Left lung (tissue), 4 donors: ENCODE measurements at regions not wholly inside any gene's neighbourhood (a gene's known extent, or its start where the extent isn't known, plus 50 kb on each side); places are given as distances from the start of the nearest gene placed in this dataset.

ENCODE experiments used
- ATAC-seq: fragments of 200-7000 bp; cut with Tn5 transposase; one replicate; pipeline ENCODE4 v1.9.1; 2020; ENCODE audit warnings: moderate library complexity
- DNase-seq, 4 donors: peaks; one replicate each; pipeline ENCODE4 v3.0.0-alpha.2; 2013 to 2020
- H3K27ac ChIP-seq, 2 donors: fragments of 200-600 bp; sonication (generic) in 1 of 2; one replicate each; pipeline versions ENCODE4 v1.5.0 to v1.8.0; 2020 to 2021
- H3K27me3 ChIP-seq, 2 donors: fragments of 200-600 bp; sonication (generic) in 1 of 2; one replicate each; pipeline versions ENCODE4 v1.5.0 to v1.8.0; 2020 to 2021
- H3K36me3 ChIP-seq, 2 donors: fragments of 200-600 bp; sonication (generic) in 1 of 2; one replicate each; pipeline versions ENCODE4 v1.5.0 to v1.8.0; 2020 to 2021
- H3K4me1 ChIP-seq, 2 donors: fragments of 200-600 bp; one replicate each; pipeline ENCODE4 v1.8.0; 2021
- H3K4me3 ChIP-seq, 2 donors: fragments of 200-600 bp; sonication (generic) in 1 of 2; one replicate each; pipeline versions ENCODE4 v1.5.0 to v1.8.0; 2020 to 2021; ENCODE audit warnings: mild to moderate bottlenecking in 1 of 2
- H3K9me3 ChIP-seq, 2 donors: fragments of 200-600 bp; sonication (generic) in 1 of 2; one replicate each; pipeline versions ENCODE4 v1.5.0 to v1.8.0; 2020 to 2021
- intact Hi-C, 2 donors: fragments of 100-400 bp; cut with DNase I; formaldehyde crosslinking; loops; one replicate each; pipeline versions ENCODE4 v1.11.2 to v1.14.2; 2022
- TF ChIP-seq, protein P1 (sequence below), 2 donors: fragments of 200-600 bp; sonication (generic) in 1 of 2; IDR thresholded peaks; one replicate each; pipeline versions ENCODE4 v1.5.0 to v1.8.0; 2021; ENCODE audit warnings: antibody characterized with exemption in 2 of 2
- donor health status: DM: no; HTN: yes; CAD: no.
- donor health status: DM: no; HTN: no; CAD: no.

DNA sequence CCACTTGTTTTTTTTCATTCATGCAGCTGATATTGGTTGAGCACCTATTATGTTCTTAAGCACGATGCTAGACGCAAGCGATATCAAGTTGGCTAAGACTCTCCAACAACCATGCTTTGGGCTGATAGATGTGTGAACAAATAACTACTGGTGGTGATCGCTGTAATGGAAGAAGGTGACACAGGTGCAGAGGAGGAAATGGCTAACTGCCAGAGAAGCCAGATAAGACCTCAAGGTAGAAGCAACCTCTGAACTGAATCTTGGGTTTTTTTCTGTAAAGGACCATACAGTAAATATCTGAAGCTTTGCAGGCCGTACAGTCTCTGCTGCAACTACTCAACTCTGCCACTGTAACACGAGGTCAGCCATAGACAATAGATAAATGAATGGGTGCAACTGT is 97.9 kb downstream of the C17orf67 start:
- Histone ChIP-seq H3K27me3 (no peaks in the 10 kb centered on the region), H3K4me3 (no peak overlapping the region), H3K36me3 (no peaks in the 10 kb centered on the region), H3K4me1 (no peaks in the 10 kb centered on the region), H3K27ac (no peak overlapping the region), H3K9me3 (no peaks in the 10 kb centered on the region)
- intact Hi-C loops, result no loop called here
- TF ChIP-seq, protein P1, sequence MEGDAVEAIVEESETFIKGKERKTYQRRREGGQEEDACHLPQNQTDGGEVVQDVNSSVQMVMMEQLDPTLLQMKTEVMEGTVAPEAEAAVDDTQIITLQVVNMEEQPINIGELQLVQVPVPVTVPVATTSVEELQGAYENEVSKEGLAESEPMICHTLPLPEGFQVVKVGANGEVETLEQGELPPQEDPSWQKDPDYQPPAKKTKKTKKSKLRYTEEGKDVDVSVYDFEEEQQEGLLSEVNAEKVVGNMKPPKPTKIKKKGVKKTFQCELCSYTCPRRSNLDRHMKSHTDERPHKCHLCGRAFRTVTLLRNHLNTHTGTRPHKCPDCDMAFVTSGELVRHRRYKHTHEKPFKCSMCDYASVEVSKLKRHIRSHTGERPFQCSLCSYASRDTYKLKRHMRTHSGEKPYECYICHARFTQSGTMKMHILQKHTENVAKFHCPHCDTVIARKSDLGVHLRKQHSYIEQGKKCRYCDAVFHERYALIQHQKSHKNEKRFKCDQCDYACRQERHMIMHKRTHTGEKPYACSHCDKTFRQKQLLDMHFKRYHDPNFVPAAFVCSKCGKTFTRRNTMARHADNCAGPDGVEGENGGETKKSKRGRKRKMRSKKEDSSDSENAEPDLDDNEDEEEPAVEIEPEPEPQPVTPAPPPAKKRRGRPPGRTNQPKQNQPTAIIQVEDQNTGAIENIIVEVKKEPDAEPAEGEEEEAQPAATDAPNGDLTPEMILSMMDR (IDR thresholded peaks at IDR 0.05), result no peak
- DNase-seq (no peak), ATAC-seq (no peak)

DNA sequence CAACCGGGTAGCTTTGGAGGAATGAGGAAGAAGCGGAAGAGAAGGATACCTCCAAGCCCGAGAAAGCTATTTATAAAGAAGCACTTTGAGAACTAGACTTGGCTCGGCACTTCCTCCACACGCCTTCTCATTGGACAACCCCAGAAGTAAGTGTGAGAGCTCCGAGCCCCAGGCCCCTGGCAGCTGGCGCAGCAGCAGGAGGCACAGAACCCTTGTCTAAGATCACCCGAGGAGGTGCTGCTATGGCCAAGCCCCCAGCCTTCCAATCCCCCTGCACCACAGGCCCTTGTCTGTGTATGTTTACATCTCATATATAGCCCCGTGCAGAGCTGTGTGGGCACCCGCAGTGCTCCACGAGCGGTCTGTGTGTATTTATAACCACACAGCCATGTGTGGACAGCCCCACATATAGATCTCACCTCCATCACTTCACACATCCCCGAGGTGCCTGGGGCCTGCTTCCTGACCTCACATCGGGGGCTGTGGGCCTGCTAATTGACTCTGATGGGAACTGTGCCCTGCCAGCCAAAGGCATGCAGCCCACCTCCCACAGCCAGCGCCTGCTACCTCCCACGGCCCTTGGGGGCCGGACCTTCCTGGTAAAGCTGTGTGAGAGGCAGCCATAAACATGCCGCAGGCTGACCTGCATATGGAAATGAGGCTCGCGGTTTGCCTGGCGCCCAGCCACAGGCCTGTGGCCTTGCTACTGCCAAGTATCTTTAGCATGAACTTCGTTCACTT is 96.1 kb downstream of the C17orf67 start:
- TF ChIP-seq, protein P1 (IDR thresholded peaks at IDR 0.05), result no peak
- ATAC-seq, result no peak
- DNase-seq, result peak in 1 of 4 donors; percentile 37
- H3K27ac ChIP-seq, result no peak overlapping the region
- H3K9me3 ChIP-seq, result no peaks in the 10 kb centered on the region
- intact Hi-C loops, result no loop called here
- no peaks in the 10 kb centered on the region for H3K27me3 ChIP-seq
- H3K4me3 ChIP-seq, result no peak overlapping the region
- no peaks in the 10 kb centered on the region for H3K4me1 ChIP-seq
- H3K36me3 ChIP-seq, result no peaks in the 10 kb centered on the region

DNA sequence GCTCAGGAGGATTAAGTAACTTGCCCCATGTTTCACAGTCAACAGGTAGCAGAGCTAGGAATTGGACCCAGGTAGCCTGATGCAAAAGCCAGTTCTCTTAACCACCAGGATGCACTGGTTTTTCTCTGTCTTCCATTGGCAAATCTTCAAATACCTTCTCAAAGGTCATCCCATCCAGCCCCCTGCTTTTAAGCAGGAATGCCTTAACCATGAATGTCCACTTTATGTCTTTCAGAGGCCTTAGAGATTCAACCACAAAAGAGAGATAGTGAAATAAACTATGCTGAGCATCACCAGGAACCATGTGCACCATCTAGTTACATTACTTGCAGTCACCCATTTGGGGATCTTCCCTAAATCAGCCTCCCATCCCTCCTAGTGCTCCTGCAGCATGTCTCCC is 94.3 kb downstream of the C17orf67 start:
- Histone ChIP-seq H3K4me1 (no peaks in the 10 kb centered on the region), H3K27ac (no peak overlapping the region), H3K36me3 (no peaks in the 10 kb centered on the region), H3K4me3 (no peak overlapping the region), H3K27me3 (no peaks in the 10 kb centered on the region), H3K9me3 (peaks cover 0 to 1% of the 10 kb centered on the region in 2 donors)
- DNase-seq, result no peak
- intact Hi-C loops, result no loop called here
- TF ChIP-seq, protein P1 (IDR thresholded peaks at IDR 0.05), result no peak
- ATAC-seq, result no peak

DNA sequence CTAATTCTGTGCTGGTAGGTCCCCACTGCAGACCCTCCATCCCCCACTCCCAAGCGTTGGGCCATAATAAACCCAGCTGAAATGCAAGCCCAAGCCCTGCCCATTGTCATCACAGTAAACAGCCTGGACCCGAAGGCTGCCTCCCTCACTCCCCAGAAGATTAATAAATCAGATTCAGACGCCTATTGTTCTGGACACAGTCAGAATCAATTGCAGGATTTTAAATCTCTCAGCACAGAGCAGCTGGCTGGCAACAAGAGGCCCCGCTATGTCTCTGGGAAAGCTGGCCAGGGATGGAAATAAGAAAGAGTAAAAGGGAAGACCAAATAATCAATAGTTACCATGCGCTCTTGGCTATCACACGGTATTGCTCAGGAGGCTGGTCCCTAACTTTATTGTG is 93.9 kb downstream of the C17orf67 start:
- Histone ChIP-seq H3K27me3 (no peaks in the 10 kb centered on the region), H3K27ac (no peak overlapping the region), H3K36me3 (no peaks in the 10 kb centered on the region), H3K4me3 (no peak overlapping the region), H3K4me1 (no peaks in the 10 kb centered on the region), H3K9me3 (peaks cover 0 to 5% of the 10 kb centered on the region in 2 donors)
- no peak for DNase-seq
- TF ChIP-seq, protein P1 (IDR thresholded peaks at IDR 0.05), result no peak
- intact Hi-C loops, result no loop called here
- no peak for ATAC-seq

DNA sequence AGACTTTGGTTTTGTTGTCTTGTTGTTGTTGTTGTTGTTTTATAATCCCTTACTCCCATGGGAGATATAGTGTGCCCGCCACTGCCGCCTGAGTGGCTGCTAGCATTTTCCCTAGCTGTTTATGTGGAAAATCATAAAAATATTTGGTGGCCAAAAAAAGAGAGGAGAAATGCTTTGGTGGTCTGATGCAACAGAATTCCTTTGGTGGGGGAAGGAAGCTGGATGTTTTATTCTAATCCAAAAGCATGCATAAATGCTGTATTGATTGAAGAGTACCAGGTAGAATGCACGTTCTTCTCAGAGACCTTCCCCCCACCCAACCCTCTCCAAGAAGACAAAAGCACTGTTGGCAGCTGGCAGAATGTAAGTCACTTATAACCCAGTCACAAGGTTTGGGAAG is 93.2 kb downstream of the C17orf67 start:
- H3K4me1 ChIP-seq, result no peaks in the 10 kb centered on the region
- ATAC-seq, result no peak
- intact Hi-C loops, result no loop called here

More for the DNA sequence above, 93.2 kb downstream of the C17orf67 start:
- Histone ChIP-seq H3K27me3 (no peaks in the 10 kb centered on the region), H3K9me3 (peaks cover 0 to 8% of the 10 kb centered on the region in 2 donors), H3K36me3 (no peaks in the 10 kb centered on the region), H3K4me3 (no peak overlapping the region), H3K27ac (no peak overlapping the region)
- TF ChIP-seq, protein P1 (IDR thresholded peaks at IDR 0.05), result no peak
- DNase-seq, result no peak
